ENCODE measurements at regions not wholly inside any gene's neighbourhood (a gene's known extent, or its start where the extent isn't known, plus 50 kb on each side); places are given as distances from the start of the nearest gene placed in this dataset.

DNA sequence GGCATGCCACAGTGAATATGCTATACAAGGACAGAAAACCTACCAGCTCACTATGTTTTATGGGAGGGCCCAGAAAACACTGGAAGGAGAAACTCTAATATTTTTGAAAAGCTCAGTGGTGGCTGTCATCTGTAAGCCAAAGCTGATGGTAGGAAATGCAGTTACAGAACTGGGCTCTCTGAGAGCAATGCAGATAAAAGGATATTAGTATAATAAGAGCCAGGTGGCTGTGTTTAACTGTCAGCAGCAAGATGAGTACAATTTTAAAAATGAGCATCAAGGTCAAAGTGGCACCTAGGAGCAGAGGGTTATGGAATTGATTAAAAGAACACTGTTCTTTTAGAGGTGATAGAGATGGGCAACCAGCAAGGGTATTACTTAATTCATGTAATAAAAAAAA lies 345.0 kb downstream of the NDFIP2 start:
- TF ChIP-seq CTCF (IDR thresholded peaks at IDR 0.05) (no peak), POLR2A (IDR thresholded peaks at IDR 0.05) (no peak)

Measured in prostate gland (tissue), 2 donors.